ENCODE measurements at regions not wholly inside any gene's neighbourhood (a gene's known extent, or its start where the extent isn't known, plus 50 kb on each side); places are given as distances from the start of the nearest gene placed in this dataset.

DNA sequence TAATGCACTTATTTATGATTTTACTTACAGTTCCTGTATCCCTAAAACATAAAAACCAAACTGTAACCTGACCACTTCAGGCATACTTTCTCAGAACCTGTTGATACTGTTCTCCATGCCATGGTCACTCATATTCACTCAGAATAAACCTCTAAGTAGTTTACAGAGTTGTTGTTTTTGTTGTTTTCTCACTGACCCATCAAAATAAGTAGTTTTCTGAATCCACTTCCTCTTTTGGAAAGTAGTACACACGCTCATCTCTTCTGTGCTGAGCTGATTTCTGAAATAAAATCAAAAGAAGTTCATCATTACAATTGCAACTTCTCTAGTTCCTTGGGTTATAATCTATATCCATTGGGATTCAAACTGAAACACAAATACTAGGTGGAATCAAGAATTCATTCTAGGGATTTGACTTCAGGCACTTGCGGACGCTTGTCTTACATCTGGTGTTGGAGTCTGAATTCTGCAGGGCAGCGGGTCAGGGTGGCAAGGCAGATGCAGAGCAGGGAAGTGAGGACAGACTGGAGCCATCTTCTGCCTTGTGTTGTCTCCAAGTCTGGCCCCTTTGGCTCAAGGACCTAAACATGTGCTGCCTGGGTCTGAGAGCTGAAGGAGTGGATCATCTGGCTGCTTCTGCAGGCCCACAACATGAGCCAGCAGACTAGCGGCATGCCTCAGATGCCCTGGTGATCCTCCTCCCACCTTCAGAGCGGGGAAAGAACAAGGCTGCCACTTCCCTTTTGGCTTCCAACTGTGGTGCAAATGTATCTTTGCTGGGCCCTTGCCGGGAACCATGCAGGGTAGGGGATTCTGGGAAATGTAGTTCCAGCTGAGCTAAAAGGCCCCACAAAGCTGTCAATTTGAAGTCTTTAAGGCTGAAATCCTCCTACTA lies 167.9 kb upstream of the MYLIP start:
- Histone ChIP-seq H2AFZ (ENCODE audit: low read depth) (no peak overlapping the region), H3K36me3 (replicated peaks in 1 of 2; ENCODE audit: control insufficient read depth in 1 of 2, insufficient read depth in 2 of 2, low read length in 1 of 2) (no peaks in the 10 kb centered on the region)

DNA sequence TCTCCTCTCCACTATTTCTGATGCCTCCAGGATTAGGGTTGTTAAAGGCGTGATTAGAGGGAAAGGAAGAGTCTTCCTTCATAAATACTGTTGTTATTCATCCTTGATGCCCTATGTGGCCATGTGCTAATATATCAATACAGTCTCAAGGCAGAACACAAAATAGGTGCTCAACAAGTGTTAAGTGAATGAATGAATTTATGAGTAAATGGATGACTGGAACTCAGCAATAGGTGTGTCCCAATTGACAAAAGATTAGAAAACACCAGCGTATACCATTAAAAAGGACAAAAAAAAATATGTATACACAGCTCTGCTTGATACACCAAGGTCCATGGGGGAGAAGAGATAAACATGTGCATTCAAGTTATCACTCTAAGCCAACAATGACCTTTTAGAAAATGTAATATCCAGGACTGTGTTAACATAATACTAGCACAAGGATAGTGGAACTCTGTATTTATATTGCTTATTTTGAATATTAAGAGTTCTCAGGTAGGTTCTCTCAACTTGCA lies 171.2 kb upstream of the MYLIP start:
- Histone ChIP-seq H4K20me1 (ENCODE audit: insufficient read depth) (no peaks in the 10 kb centered on the region), H3K4me3 (ENCODE audit: low read depth in 2 of 2, low read length in 1 of 2) (no peak overlapping the region), H3K36me3 (replicated peaks in 1 of 2; ENCODE audit: control insufficient read depth in 1 of 2, insufficient read depth in 2 of 2, low read length in 1 of 2) (no peaks in the 10 kb centered on the region), H3K9me3 (no peaks in the 10 kb centered on the region), H2AFZ (ENCODE audit: low read depth) (no peak overlapping the region), H3K4me1 (ENCODE audit: control insufficient read depth in 1 of 2, insufficient read depth in 2 of 2, low read depth in 1 of 2, low read length in 1 of 2) (peaks cover 8 to 10% of the 10 kb centered on the region in 2 experiments; a peak in 2 of 4 replicates), H3K9me2 (no peaks in the 10 kb centered on the region), H3F3A (replicated peaks; ENCODE audit: insufficient read depth) (no peaks in the 10 kb centered on the region), H3K4me2 (no peak overlapping the region), H3K27me3 (ENCODE audit: insufficient read depth) (no peaks in the 10 kb centered on the region), H3K27ac (ENCODE audit: low read depth in 2 of 2, low read length in 1 of 2) (no peak overlapping the region), H3K9ac (no peak overlapping the region), H3K79me2 (ENCODE audit: insufficient read depth) (no peaks in the 10 kb centered on the region)
- no peak for DNase-seq
- POLR2A ChIA-PET = no interaction called here
- whole genome bisulfite sequencing (ENCODE audit: low lambda C conversion rate) = 27% methylated on average over 2 of the region's 2 CpGs
- TF ChIP-seq, protein P1, sequence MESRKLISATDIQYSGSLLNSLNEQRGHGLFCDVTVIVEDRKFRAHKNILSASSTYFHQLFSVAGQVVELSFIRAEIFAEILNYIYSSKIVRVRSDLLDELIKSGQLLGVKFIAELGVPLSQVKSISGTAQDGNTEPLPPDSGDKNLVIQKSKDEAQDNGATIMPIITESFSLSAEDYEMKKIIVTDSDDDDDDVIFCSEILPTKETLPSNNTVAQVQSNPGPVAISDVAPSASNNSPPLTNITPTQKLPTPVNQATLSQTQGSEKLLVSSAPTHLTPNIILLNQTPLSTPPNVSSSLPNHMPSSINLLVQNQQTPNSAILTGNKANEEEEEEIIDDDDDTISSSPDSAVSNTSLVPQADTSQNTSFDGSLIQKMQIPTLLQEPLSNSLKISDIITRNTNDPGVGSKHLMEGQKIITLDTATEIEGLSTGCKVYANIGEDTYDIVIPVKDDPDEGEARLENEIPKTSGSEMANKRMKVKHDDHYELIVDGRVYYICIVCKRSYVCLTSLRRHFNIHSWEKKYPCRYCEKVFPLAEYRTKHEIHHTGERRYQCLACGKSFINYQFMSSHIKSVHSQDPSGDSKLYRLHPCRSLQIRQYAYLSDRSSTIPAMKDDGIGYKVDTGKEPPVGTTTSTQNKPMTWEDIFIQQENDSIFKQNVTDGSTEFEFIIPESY (IDR thresholded peaks at IDR 0.05; ENCODE audit: borderline replicate concordance, low read depth) = no peak
- TF ChIP-seq, protein P2, sequence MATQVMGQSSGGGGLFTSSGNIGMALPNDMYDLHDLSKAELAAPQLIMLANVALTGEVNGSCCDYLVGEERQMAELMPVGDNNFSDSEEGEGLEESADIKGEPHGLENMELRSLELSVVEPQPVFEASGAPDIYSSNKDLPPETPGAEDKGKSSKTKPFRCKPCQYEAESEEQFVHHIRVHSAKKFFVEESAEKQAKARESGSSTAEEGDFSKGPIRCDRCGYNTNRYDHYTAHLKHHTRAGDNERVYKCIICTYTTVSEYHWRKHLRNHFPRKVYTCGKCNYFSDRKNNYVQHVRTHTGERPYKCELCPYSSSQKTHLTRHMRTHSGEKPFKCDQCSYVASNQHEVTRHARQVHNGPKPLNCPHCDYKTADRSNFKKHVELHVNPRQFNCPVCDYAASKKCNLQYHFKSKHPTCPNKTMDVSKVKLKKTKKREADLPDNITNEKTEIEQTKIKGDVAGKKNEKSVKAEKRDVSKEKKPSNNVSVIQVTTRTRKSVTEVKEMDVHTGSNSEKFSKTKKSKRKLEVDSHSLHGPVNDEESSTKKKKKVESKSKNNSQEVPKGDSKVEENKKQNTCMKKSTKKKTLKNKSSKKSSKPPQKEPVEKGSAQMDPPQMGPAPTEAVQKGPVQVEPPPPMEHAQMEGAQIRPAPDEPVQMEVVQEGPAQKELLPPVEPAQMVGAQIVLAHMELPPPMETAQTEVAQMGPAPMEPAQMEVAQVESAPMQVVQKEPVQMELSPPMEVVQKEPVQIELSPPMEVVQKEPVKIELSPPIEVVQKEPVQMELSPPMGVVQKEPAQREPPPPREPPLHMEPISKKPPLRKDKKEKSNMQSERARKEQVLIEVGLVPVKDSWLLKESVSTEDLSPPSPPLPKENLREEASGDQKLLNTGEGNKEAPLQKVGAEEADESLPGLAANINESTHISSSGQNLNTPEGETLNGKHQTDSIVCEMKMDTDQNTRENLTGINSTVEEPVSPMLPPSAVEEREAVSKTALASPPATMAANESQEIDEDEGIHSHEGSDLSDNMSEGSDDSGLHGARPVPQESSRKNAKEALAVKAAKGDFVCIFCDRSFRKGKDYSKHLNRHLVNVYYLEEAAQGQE (IDR thresholded peaks at IDR 0.05; ENCODE audit: low read depth, low read length) = no peak
- TF ChIP-seq FOXM1 (IDR thresholded peaks at IDR 0.05; ENCODE audit: low read depth) (no peak), CTCF (IDR thresholded peaks at IDR 0.05) (no peak), GATA2 (CRISPR knock-in tag; IDR thresholded peaks at IDR 0.05) (no peak), ELF1 (IDR thresholded peaks at IDR 0.05) (no peak), PBX3 (IDR thresholded peaks at IDR 0.05) (no peak), TAF1 (IDR thresholded peaks at IDR 0.05; ENCODE audit: borderline replicate concordance, low read depth, low read length) (no peak), SIN3A (IDR thresholded peaks at IDR 0.05; ENCODE audit: borderline replicate concordance, low read depth, low read length) (no peak), FOSL2 (IDR thresholded peaks at IDR 0.05; ENCODE audit: borderline replicate concordance, low read depth) (no peak)
- CTCF ChIA-PET = interaction anchor here (1.0 to 1.5 kb wide), 3 partner anchors 11 to 225 kb away, joined by 3 read pairs; no protein-coding TSS in a partner anchor

More for the DNA sequence above, 167.9 kb upstream of the MYLIP start:
- H3K4me2 ChIP-seq = no peak overlapping the region
- no peaks in the 10 kb centered on the region for H3K27me3 ChIP-seq (ENCODE audit: insufficient read depth)
- DNase-seq = no peak
- no peak for TF ChIP-seq RFX5 (IDR thresholded peaks at IDR 0.05; ENCODE audit: low read length)
- no peak for TF ChIP-seq GABPA (IDR thresholded peaks at IDR 0.05; ENCODE audit: low read depth)
- TF ChIP-seq NFIC (IDR thresholded peaks at IDR 0.05; ENCODE audit: borderline replicate concordance) = no peak
- TF ChIP-seq FOSL2 (IDR thresholded peaks at IDR 0.05; ENCODE audit: borderline replicate concordance, low read depth) = no peak
- TF ChIP-seq YY1 (IDR thresholded peaks at IDR 0.05; ENCODE audit: low read depth) = no peak
- no peak overlapping the region for H3K4me3 ChIP-seq (ENCODE audit: low read depth in 2 of 2, low read length in 1 of 2)
- H3K9me2 ChIP-seq = no peaks in the 10 kb centered on the region
- no peaks in the 10 kb centered on the region for H3F3A ChIP-seq (replicated peaks; ENCODE audit: insufficient read depth)
- CTCF ChIA-PET = no interaction called here
- H3K27ac ChIP-seq (ENCODE audit: low read depth in 2 of 2, low read length in 1 of 2) = no peak overlapping the region
- H3K9ac ChIP-seq = no peak overlapping the region
- no peaks in the 10 kb centered on the region for H3K79me2 ChIP-seq (ENCODE audit: insufficient read depth)
- 44% methylated on average over 6 of the region's 7 CpGs for WGBS (ENCODE audit: low lambda C conversion rate)
- peaks cover 0 to 2% of the 10 kb centered on the region in 2 experiments; a peak in 2 of 4 replicates for H3K4me1 ChIP-seq (ENCODE audit: control insufficient read depth in 1 of 2, insufficient read depth in 2 of 2, low read depth in 1 of 2, low read length in 1 of 2)
- no peaks in the 10 kb centered on the region for H3K9me3 ChIP-seq
- no peaks in the 10 kb centered on the region for H4K20me1 ChIP-seq (ENCODE audit: insufficient read depth)
- POLR2A ChIA-PET = no interaction called here
